ENCODE measurements at regions not wholly inside any gene's neighbourhood (a gene's known extent, or its start where the extent isn't known, plus 50 kb on each side); places are given as distances from the start of the nearest gene placed in this dataset.

- TF ChIP-seq EGR1 (IDR thresholded peaks at IDR 0.05) = no peak
- TF ChIP-seq EP300 (IDR thresholded peaks at IDR 0.05; ENCODE audit: borderline replicate concordance) = no peak
Measured at GRCh38 chr6:19299129-19299528, 538.0 kb upstream of the ID4 start.
